ENCODE measurements at regions not wholly inside any gene's neighbourhood (a gene's known extent, or its start where the extent isn't known, plus 50 kb on each side); places are given as distances from the start of the nearest gene placed in this dataset.
A peak's percentile ranks its signal among the peaks of the same experiment; 100 is the strongest.
"Not testable (repeated sequence)": the region's sequence is repeated elsewhere in the genome, so short reads cannot be mapped to it uniquely, and the experiment has no call there.

GRCh38 chr3:144968750-144969350, 997.2 kb downstream of the DIPK2A start:
- no peaks in the 10 kb centered on the region for H4K20me1 ChIP-seq (ENCODE audit: control insufficient read depth, extremely low read depth, insufficient read depth, low read length)
- TF ChIP-seq CTCF (optimal IDR thresholded peaks at IDR 0.05 in 1 of 3, IDR thresholded peaks at IDR 0.05 in 1 of 3, conservative IDR thresholded peaks at IDR 0.05 in 1 of 3; ENCODE audit: extremely low read depth in 1 of 3, insufficient read depth in 2 of 3, low read length in 3 of 3) (no peak), EZH2 (IDR thresholded peaks at IDR 0.05; ENCODE audit: low read length) (no peak)
- no peak for DNase-seq (ENCODE audit: low read depth, low spot score)
- dilution Hi-C loops (cut with MboI; ENCODE audit: extremely low pct_ligation_motif_present, low sequenced_read_pairs): no loop called here
- no peak overlapping the region for H3K4me3 ChIP-seq (ENCODE audit: control insufficient read depth in 2 of 3, extremely low read depth in 1 of 3, insufficient read depth in 2 of 3, low read depth in 1 of 3, low read length in 3 of 3)
- no peak overlapping the region for H3K4me2 ChIP-seq (ENCODE audit: control insufficient read depth, extremely low read depth, insufficient read depth, low read depth, low read length)
- H3K79me2 ChIP-seq (ENCODE audit: control insufficient read depth, insufficient read depth, low read length): no peaks in the 10 kb centered on the region
- no peak overlapping the region for H3K27ac ChIP-seq (ENCODE audit: control insufficient read depth, insufficient read depth, low read length)
- H3K36me3 ChIP-seq (ENCODE audit: control insufficient read depth in 2 of 2, extremely low read depth in 1 of 2, insufficient read depth in 2 of 2, low read length in 2 of 2): no peaks in the 10 kb centered on the region
- FAIRE-seq: no peak
- H3K9me3 ChIP-seq (ENCODE audit: control insufficient read depth, low read depth, low read length): no peaks in the 10 kb centered on the region
- no peaks in the 10 kb centered on the region for H3K9me1 ChIP-seq (ENCODE audit: control insufficient read depth, extremely low read depth, insufficient read depth, low read length)
- no peak overlapping the region for H3K9ac ChIP-seq (ENCODE audit: control insufficient read depth, extremely low read depth, insufficient read depth, low read length)
- no peaks in the 10 kb centered on the region for H3K4me1 ChIP-seq (ENCODE audit: control insufficient read depth, extremely low read depth, insufficient read depth, low read length)
- no peak overlapping the region for H2AFZ ChIP-seq (ENCODE audit: control insufficient read depth, low read length)
- no peaks in the 10 kb centered on the region for H3K27me3 ChIP-seq (ENCODE audit: control insufficient read depth, extremely low read depth, insufficient read depth, low read length)

- peak; percentile 11 for DNase-seq (ENCODE audit: low read depth, low spot score)
- H3K9me3 ChIP-seq (ENCODE audit: control insufficient read depth, low read depth, low read length); H3K9me1 ChIP-seq (ENCODE audit: control insufficient read depth, extremely low read depth, insufficient read depth, low read length); H3K4me2 ChIP-seq (ENCODE audit: control insufficient read depth, extremely low read depth, insufficient read depth, low read depth, low read length); H2AFZ ChIP-seq (ENCODE audit: control insufficient read depth, low read length); H3K36me3 ChIP-seq (ENCODE audit: control insufficient read depth in 2 of 2, extremely low read depth in 1 of 2, insufficient read depth in 2 of 2, low read length in 2 of 2); H3K79me2 ChIP-seq (ENCODE audit: control insufficient read depth, insufficient read depth, low read length); H3K4me1 ChIP-seq (ENCODE audit: control insufficient read depth, extremely low read depth, insufficient read depth, low read length); H4K20me1 ChIP-seq (ENCODE audit: control insufficient read depth, extremely low read depth, insufficient read depth, low read length); H3K27ac ChIP-seq (ENCODE audit: control insufficient read depth, insufficient read depth, low read length); H3K4me3 ChIP-seq (ENCODE audit: control insufficient read depth in 2 of 3, extremely low read depth in 1 of 3, insufficient read depth in 2 of 3, low read depth in 1 of 3, low read length in 3 of 3); H3K27me3 ChIP-seq (ENCODE audit: control insufficient read depth, extremely low read depth, insufficient read depth, low read length); H3K9ac ChIP-seq (ENCODE audit: control insufficient read depth, extremely low read depth, insufficient read depth, low read length); FAIRE-seq; dilution Hi-C loops (cut with MboI; ENCODE audit: extremely low pct_ligation_motif_present, low sequenced_read_pairs): not testable (repeated sequence)
Measured at GRCh38 chr3:144984481-144984880, 1012.9 kb downstream of the DIPK2A start.

GRCh38 chr3:144989807-144990206, 1018.2 kb downstream of the DIPK2A start:
- FAIRE-seq (peak; percentile 81), DNase-seq (ENCODE audit: low read depth, low spot score) (no peak)
- no peak overlapping the region for H3K4me2 ChIP-seq (ENCODE audit: control insufficient read depth, extremely low read depth, insufficient read depth, low read depth, low read length)
- H3K27me3 ChIP-seq (ENCODE audit: control insufficient read depth, extremely low read depth, insufficient read depth, low read length): no peaks in the 10 kb centered on the region
- TF ChIP-seq EZH2 (IDR thresholded peaks at IDR 0.05; ENCODE audit: low read length) (no peak), CTCF (optimal IDR thresholded peaks at IDR 0.05 in 1 of 3, IDR thresholded peaks at IDR 0.05 in 1 of 3, conservative IDR thresholded peaks at IDR 0.05 in 1 of 3; ENCODE audit: extremely low read depth in 1 of 3, insufficient read depth in 2 of 3, low read length in 3 of 3) (no peak)
- H3K9me1 ChIP-seq (ENCODE audit: control insufficient read depth, extremely low read depth, insufficient read depth, low read length): no peaks in the 10 kb centered on the region
- no peak overlapping the region for H2AFZ ChIP-seq (ENCODE audit: control insufficient read depth, low read length)
- no peaks in the 10 kb centered on the region for H3K36me3 ChIP-seq (ENCODE audit: control insufficient read depth in 2 of 2, extremely low read depth in 1 of 2, insufficient read depth in 2 of 2, low read length in 2 of 2)
- H3K79me2 ChIP-seq (ENCODE audit: control insufficient read depth, insufficient read depth, low read length): no peaks in the 10 kb centered on the region
- no peak overlapping the region for H3K9ac ChIP-seq (ENCODE audit: control insufficient read depth, extremely low read depth, insufficient read depth, low read length)
- H3K4me3 ChIP-seq (ENCODE audit: control insufficient read depth in 2 of 3, extremely low read depth in 1 of 3, insufficient read depth in 2 of 3, low read depth in 1 of 3, low read length in 3 of 3): no peak overlapping the region
- H3K27ac ChIP-seq (ENCODE audit: control insufficient read depth, insufficient read depth, low read length): no peak overlapping the region
- dilution Hi-C loops (cut with MboI; ENCODE audit: extremely low pct_ligation_motif_present, low sequenced_read_pairs): no loop called here
- H3K4me1 ChIP-seq (ENCODE audit: control insufficient read depth, extremely low read depth, insufficient read depth, low read length): no peaks in the 10 kb centered on the region
- H3K9me3 ChIP-seq (ENCODE audit: control insufficient read depth, low read depth, low read length): no peaks in the 10 kb centered on the region
- no peaks in the 10 kb centered on the region for H4K20me1 ChIP-seq (ENCODE audit: control insufficient read depth, extremely low read depth, insufficient read depth, low read length)
